Ovary (tissue), 3 donors: ENCODE measurements at regions not wholly inside any gene's neighbourhood (a gene's known extent, or its start where the extent isn't known, plus 50 kb on each side); places are given as distances from the start of the nearest gene placed in this dataset.

Experiments used
- EP300 ChIP-seq: sonication (generic); formaldehyde crosslinking; IDR thresholded peaks from one replicate; pipeline ENCODE4 v1.6.1; 2017; ENCODE audit warnings: antibody characterized with exemption
- POLR2A ChIP-seq: fragments of 450-650 bp; IDR thresholded peaks from one replicate; pipeline ENCODE4 v1.6.1; 2017; ENCODE audit warnings: antibody characterized with exemption, mild to moderate bottlenecking, moderate library complexity
- TF ChIP-seq, protein P1 (sequence below), 3 donors: fragments of 450-650 bp in 2 of 3; fragments of 200-600 bp in 1 of 3; IDR thresholded peaks; one replicate each; pipeline versions ENCODE4 v1.5.1 to v1.8.0; 2016 to 2022; ENCODE audit warnings: antibody characterized with exemption in 3 of 3, mild to moderate bottlenecking in 1 of 3
- donor health status: DM: no; HTN: no; CAD: no.

DNA sequence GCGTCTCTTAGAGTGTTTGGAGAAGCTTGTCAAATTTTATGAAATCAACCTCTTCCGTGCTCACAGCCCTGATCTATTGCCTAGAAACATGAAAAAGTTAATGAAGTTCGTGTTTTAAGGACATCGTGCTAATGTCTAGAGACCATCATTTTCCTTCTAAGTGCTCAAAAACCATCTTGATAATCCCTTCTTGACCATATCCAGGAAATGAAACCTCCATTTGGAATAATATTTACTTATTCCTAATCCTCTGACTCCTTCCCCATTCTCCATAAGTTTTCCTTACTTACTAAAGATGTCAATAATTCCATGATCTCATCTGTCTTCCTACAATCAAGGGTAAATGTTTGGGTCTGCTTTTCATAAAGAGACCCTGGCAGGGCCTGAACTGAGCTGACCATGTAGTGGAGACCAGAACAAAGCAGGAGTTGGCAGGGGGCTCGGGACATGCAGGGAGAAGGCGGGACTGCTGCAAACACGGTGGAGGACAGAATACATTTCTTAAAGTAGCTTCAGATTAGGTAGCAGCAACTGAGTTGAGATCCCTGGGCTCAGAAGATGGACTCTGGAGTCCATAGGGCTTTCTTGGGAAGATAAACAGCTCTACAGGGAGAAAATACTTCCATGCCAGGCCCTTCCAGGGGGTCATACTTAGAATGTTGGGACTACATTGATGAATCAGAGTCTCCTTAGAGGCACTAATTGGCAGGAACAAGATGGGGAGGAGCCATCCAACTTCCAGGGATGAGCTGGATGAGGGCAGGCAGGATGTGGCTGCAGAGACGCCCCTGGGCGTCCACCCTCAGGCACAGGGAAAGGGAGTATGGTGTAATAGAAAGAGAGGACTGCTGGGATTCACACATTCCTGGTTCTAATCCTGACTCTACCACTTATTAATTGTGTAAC, 100.7 kb downstream of the RIN2 start:
- TF ChIP-seq, protein P1, sequence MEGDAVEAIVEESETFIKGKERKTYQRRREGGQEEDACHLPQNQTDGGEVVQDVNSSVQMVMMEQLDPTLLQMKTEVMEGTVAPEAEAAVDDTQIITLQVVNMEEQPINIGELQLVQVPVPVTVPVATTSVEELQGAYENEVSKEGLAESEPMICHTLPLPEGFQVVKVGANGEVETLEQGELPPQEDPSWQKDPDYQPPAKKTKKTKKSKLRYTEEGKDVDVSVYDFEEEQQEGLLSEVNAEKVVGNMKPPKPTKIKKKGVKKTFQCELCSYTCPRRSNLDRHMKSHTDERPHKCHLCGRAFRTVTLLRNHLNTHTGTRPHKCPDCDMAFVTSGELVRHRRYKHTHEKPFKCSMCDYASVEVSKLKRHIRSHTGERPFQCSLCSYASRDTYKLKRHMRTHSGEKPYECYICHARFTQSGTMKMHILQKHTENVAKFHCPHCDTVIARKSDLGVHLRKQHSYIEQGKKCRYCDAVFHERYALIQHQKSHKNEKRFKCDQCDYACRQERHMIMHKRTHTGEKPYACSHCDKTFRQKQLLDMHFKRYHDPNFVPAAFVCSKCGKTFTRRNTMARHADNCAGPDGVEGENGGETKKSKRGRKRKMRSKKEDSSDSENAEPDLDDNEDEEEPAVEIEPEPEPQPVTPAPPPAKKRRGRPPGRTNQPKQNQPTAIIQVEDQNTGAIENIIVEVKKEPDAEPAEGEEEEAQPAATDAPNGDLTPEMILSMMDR (IDR thresholded peaks at IDR 0.05): no peak
- TF ChIP-seq POLR2A (no peak), EP300 (no peak)
